GM21723 (cell line): ENCODE measurements at regions not wholly inside any gene's neighbourhood (a gene's known extent, or its start where the extent isn't known, plus 50 kb on each side); places are given as distances from the start of the nearest gene placed in this dataset.
"Not testable (repeated sequence)": the region's sequence is repeated elsewhere in the genome, so short reads cannot be mapped to it uniquely, and the experiment has no call there.

ENCODE experiments used
- ATAC-seq: cut with Tn5 transposase; IDR thresholded peaks from one replicate; pipeline ENCODE4 v1.9.1; 2021; ENCODE audit warnings: mild to moderate bottlenecking, moderate library complexity; ENCODE audit not compliant: unreplicated experiment

DNA sequence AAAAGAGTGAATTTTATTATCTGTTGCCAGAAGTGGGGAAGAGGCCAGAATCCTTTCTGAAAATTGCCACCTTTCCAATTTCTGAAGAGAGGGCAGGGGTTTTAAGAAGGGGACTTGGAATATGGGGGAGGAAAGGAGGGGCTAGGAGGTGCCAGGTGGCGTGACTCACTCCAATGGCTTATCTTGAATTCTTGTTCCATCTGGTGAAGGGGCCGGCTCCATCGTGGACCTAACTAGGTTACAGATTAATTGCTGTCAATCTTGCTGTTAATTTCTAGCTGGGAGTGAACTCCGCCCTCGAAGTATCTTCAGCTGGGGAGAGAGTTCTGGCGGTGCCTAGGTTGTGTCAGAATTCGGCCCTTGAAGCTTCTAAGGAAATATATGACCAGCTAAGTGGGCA lies 138.7 kb downstream of the YTHDC2 start:
- ATAC-seq: no peak

DNA sequence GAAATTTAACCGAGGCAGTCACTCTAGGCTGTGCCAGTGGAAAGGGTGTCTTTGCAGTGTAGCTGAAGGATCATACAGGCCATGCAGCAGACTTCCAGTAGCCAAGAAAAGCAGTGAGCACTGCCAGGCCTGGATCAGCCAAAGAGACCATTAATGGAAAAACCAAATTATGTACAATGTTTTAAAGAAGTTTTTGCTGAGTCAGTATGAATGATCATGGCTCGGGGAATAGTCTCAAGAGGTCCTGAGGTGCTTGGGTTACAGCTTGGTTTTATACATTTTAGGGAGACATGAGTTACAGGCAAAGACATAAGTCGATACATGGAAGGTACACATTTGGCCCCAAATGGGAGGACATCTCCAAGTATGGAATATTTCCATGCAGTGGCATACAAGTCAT lies 141.3 kb downstream of the YTHDC2 start:
- ATAC-seq: no peak

DNA sequence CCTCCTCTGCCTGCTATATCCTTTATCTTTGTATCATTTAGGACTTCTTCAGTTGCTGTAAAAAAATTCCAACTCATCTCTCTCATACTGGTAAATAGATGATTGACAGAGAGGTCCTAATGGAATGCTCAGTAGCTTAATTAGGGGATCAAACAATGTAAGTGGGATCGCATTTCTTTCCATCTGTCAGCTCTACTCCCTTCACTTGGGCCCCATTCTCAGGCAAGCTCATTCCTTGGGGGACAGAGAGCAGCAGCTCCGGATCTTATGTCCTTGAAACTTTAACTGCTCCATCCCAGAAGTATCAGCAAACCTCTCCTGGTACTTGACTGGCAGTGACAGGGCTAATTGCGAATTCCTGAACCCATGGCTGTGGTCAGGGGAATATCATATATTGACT lies 146.7 kb downstream of the YTHDC2 start:
- no peak for ATAC-seq

DNA sequence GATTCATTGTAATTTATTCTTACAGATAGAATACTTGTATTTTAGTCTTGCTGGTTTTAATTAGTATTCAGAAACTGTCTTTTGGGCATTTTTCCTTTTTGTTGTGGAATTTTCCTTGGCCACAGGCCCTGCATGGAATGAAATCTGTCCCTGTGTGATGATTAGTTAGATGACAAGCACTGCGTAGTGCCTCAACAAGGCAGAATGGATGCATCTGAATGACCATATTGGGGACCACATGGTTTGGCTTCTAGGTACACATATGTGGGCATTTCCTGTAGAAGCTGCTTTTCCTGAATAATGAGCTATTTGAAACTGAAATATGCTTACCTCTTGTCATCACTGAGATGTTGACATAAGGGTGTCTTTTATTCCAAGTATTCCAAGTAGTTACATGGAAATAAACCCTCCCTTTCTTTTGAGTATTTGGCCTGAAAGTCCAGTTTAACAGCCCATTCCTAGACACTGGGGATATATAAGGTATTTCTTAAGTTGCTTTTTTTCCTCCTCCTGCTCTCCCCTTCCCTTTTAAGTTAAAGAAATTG lies 147.3 kb downstream of the YTHDC2 start:
- no peak for ATAC-seq

DNA sequence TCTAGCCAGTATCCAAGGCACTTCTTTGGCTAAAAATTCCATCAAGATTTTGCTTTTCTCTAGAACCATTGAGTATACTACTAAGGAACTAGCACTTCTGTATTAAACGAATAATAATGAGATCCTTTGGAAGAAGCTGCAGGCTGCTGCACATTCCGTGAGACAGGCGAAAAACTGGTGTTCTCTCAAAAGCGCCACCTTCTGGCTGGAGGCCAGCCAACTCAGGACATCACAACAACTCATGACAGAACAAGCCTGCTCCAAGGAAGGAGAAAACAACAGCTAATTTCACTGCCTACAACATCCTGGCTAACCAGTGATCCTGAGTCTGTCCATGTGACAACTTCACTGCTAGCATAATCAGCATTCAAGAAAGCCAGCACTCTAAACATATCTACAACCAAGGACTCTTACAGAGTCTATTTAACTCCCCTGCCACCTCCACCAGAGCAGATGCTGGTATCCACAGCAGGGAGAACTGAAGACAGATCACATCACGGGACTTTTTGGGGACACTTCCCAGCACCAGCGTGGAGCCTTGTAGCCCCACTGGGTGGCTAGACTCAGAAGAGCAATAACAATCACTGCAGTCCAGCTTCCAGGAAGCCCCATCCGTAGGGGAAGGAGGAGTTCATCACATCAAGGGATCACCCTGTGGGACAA lies 150.5 kb downstream of the YTHDC2 start:
- ATAC-seq: no peak

DNA sequence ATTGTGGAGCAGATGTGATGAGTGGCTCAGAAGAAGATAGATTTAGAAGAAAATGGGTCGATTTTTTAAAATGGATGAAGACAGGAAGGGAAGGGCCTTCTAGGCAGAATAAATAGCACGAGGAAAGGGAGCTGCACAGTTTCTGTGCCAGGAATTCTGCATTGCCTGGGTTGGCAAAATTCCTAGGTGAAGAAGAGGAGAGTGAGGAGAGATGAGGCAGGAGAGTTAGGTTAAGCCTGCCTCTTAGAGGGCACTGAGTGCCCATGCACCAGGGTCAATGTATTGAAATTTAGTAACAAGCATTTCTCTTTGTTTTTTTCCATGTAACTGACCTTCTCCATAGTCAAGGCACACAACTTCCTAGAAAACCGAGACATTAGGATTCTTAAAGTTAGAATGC lies 159.5 kb downstream of the YTHDC2 start:
- ATAC-seq: no peak

DNA sequence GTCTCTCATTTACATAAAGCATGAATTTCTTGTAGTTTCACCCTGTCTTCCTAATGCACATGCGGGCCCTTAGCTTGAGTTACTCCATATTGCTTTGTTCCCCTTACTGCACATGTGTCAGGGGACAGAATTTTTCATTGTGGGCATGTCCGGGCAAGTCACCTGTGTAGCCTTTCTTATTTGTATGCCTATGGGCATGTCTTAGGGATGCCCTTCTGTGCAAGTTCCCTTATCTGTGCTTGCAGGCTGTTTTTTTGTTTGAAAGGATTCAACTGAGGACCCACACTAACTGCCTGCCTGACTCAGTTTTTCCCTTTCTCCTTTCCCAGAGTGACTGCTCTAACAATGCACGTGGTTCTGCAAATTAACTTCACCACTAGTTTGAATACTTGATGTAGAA lies 161.7 kb downstream of the YTHDC2 start:
- ATAC-seq: no peak

DNA sequence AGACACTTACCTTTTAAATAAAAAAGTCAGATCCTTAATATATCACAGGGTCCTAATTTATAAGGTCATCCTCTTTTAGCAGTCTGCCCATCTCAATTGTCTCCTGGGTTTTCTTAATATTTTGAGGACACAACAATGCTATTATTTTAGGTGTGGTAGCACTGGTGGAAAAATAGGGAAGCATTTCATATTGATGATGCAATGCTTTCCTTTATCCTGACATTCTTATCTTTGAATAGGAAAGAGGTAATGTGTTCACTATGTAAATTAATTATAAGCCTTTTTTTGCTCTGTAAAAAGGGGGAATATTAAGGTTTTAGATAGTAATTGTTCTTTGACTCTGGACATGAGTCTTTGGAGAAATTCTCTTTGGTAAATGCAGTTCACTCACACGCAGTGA lies 164.7 kb downstream of the YTHDC2 start:
- ATAC-seq: no peak

DNA sequence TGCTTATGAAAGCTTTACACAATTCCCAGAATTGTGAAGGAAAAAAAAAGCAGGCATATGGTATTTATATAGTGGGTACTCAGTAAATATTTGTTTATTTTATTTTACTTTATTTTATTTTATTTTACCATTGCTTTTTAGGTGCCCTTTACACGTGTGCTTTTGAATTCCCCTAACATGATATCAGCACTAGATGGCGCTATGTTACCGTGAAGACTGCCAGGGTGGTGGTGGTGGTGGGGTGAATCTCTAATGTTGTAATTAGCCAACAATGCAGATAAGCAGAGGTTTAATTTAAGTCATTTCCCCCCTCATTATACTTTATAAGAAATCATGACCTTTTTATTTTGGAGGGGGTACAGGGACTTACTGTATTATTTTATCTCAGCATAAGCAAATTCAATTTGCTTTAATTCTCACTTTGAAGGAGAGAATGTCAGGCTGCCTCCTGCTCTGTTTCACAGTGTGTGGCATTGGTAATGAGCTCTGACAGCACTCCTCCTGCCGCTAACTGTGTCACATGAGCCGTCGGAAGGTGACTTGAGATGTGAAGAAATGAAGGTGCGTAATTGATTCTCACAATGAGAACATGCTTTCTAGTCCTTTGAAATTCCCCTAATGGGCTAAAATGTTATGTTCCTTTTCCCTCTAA lies 165.6 kb downstream of the YTHDC2 start:
- ATAC-seq: peak; percentile 70

DNA sequence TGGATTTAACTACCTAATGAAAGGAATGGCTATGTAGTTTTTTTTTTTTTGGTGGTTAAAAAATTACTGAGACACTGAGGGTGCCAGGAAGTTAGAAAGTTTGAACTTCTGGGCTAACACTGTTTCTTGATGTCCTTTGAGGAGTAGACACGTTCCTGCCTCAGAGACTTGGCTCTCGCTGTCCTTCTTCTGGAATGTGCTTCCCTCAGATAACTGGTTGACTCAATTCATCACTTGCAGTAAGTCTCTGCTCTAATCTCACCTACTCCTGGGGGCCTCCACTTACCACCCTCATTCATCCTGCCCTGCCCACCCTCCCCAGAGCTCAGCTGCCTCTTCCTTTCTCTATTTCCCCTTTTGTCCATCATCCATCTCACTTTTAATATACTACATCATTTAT lies 167.0 kb downstream of the YTHDC2 start:
- no peak for ATAC-seq

DNA sequence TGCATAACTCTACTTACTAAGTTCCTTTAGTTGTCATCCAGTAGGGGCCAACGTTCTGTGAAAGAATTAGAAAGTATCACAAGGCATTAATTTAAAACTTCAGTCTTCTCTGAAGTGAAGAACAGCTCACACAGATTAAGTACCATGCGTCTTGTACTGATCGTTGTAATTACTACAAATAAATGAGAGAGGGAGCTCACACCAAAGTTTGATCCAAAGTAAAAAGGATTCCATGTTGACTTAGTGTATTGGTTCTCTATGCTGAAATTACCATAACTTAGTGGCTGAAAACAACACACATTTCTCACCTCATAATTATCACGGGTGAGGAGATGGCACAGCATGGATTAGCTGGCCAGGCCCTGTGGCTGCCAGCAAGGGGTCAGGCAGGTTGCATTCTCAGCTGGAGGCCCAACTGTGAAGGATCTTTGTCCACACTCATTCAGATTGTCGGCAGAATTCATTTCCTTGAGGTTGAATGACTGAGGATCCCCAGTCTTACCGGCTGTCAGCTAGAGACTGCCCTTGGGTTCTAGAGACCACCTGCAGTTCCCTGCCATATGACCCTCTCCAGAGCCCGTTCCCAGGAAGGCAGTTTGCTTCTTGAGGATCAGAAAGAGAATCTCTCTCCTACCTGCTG lies 169.1 kb downstream of the YTHDC2 start:
- no peak for ATAC-seq

DNA sequence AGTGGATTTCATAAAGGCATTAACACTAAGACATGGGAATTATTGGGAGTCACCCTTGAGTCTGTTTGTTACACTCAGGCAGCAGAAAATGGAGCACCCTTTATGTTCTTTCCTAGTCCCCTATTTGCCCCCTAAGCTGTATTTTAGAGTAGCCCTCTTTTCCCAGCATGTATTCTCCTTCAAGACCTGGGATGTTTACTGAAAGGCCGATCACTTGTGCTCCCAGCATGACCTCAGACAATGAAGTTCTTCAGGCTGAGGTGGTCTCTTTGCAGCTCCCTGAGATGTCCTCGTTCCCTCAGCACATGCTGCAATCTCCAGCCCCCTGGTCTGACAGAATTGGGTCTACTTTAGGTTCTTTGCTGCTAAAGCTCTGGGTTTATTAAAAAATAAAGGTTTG lies 169.7 kb downstream of the YTHDC2 start:
- ATAC-seq: no peak

DNA sequence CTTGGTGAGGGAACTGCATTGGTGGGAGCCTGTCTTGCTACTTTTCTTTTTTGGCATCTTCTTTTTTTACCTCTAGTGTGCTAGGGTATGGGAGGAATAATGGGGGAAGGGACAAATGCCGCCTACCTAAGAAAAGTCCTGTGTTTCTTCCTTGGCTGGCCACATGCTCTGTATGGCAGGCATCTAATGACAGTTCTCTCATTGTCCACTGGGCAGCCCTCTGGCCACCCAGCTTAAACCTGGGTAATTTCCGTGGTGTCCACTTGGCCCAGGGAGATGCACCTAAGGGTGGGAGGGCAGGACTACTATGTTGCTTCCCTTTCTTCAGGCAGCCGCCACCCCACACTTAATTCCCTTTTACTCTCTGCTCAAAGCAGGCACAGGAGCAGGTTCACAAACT lies 173.1 kb downstream of the YTHDC2 start:
- no peak for ATAC-seq

DNA sequence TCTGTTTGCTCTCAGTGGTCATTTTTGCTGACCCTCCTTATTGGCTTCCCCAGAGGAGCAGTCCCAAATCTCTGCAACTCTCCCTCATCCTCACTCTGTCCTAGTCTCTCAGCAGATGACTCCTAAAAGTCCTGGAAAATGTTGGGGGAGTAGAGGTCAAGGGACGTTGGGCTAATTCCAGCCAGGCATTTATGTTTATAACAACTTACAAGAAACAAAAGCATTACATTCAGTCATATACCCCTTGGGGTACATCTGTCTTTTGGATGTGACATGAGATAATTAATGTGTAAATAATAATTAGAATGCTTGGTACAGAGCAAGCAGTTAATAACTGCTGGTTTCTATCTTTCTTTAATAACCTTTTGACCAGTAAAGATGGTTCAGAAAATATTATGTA lies 176.2 kb downstream of the YTHDC2 start:
- no peak for ATAC-seq

DNA sequence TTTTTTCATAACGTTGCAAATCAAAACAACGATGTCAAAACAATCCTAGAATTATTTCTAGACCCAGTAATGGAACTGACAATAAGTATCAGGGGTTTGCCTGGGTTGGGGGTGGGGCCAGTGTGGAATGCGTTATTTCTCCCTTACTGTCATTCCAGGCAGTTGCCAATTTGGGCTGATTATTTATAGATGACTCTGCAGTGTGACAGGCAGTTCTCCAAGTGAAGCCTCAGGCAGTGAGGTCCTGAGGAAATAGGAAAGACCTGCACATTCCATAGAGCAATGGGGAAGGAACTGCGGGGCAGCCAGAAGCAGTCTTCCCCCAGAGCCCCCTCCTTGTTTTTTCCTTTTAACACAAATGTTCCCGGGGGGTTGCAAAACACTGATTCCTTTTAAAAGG lies 179.0 kb downstream of the YTHDC2 start:
- ATAC-seq: no peak

DNA sequence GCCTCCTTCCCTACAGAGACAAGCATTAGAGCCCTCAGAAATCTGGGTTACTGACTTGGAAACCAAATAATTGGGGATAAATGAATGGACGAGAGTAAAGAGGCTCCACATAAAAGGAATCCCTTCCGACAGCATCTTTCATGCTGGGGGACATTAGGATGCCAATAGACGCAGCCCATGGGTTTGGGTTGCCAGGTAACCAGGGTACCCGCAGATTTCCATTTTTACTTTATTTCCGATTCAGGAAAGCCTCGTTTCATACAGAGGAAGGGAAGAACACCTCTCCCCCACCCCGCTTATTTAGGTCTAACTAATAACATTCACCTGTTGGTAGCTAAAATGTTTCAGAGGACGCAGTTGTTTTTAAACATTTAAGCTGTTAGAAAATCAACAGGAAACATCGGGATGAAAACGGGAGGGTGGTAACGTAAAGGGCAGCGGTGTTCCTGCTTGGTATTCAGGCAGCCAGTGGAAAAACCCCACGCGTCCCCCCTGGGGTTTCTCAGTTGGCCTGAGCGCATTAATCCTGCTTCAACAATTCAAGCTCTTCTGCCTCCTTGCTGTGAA lies 179.5 kb downstream of the YTHDC2 start:
- ATAC-seq: no peak

DNA sequence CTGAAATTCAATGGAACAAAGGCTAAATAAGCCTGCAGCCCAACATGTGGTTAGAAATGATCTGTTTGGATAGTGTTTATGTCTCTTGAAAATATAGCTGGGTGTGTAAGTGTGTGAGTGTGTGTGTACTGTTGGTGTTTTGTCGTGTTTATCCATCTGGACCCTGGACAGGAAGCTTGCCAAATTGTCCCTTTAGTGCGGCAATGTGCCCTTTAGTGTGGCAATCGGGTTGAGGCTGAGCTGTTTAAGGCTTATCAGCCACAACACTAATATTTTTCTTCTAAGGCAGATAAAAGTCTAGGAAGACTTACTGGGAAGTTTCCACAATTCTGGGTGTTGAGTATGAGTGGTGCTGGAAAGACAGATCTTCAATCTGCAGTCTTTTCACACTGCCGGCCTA lies 180.2 kb downstream of the YTHDC2 start:
- no peak for ATAC-seq

DNA sequence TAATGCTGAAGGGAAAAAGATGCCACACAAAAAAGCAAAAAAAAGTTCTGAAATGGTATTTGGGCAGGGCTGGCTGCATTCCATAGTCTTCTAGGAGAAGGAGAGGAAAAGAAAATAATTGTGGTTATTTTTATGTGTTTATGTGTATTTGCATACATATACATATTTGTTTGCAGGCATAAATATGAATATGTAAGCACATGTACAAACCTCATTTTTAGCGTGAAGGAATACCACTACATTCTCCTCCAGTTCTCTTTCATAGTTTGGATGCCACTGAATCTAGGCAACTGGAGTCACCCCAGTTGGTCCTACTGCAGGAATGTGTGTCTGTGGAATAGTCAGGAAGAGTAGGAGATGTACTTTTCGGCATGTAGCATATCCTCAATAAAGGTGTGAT lies 181.1 kb downstream of the YTHDC2 start:
- ATAC-seq: no peak

DNA sequence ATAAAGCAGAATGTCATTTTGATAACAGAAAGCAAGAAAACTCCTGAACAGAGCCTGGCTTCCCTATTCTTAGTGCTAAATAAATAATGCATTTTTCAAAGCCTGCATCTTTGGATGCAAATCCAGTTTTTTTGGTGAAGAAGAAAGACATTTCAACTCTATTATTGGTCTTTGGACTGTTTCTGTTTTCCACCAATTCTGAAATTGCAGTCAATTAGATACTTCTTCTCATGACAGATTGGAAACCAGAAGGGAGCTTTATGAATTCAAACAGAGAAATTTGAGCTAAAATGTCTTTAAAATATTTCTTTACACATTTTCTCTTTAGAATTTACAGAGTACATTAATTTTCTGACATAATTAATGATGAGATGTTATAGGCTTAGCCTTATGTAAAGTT lies 189.8 kb downstream of the YTHDC2 start:
- ATAC-seq: no peak

DNA sequence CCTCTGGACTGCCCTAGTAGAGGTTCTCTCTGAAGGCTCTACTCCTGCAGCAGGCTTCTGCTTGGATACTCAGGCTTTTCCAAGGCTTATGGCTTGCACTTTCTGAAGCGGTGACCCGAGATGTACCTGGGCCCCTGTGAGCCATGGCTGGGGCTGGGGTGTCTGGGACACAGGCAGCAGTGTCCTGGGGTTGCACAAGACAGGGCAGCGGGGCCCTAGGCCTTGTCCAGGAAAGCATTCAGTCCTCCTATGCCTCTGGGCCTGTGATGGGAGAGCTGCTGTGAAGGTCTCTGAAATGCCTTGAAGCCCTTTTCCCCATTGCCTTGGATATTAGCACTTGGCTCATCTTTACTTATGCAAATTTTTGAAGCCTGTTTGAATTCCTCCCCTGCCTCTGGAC lies 192.2 kb downstream of the YTHDC2 start:
- no peak for ATAC-seq

DNA sequence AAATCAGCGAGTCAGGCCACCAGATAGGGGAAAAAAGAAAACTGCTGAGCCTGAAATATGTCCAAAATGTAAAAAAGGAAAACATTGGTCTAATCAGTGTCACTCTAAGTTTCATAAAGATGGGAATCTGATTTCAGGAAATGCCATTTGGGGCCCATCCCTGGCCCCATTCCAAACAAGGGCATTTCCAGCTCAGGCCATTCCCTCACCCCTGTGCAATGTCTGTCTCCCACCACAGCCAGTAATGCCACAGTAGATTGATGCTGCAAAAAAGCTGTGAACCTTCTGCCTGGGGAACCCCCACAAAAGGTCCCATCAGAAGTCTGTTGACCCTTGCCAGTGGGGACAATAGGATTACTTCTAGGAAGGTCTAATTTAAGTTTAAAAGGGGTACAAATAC lies 199.6 kb downstream of the YTHDC2 start:
- no peak for ATAC-seq

DNA sequence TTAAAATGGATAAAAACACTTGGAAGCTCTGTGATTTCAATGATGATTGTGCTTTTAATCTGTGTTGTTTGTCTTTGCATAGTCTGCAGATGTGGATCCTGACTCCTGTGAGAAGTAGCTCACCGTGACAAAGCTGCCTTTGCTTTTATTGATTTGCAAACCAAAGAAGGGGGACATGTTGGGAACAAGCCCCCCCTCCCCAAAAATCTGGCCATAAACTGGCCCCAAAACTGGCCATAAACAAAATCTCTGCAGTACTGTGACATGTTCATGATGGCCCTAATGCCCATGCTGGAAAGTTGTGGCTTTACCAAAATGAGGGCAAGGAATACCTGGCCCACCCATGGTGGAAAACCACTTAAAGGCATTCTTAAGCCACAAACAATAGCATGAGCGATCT lies 202.4 kb downstream of the YTHDC2 start:
- ATAC-seq: not testable (repeated sequence)
